ENCODE measurements at regions not wholly inside any gene's neighbourhood (a gene's known extent, or its start where the extent isn't known, plus 50 kb on each side); places are given as distances from the start of the nearest gene placed in this dataset.
"Not testable (repeated sequence)": the region's sequence is repeated elsewhere in the genome, so short reads cannot be mapped to it uniquely, and the experiment has no call there.

DNA sequence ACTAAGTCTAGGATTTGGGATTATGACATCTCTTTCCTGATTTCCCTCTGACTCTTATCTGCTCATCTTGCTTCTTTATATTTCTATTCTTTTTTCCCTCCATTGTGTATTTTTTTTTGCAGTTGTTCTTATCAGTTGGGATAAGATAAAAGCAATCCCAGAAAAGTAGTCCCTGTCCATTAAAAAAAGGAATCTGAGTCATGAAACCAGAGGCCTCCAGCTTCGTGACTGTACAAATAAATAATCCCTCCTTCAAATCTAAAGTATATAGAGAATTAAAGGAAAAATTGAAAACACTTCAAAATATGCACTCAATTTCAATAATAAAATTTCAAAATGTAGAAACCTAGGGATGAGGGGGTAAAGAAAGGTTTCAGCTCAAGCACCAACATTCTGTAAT lies 317.8 kb upstream of the NT5E start:
- Histone ChIP-seq H3K9me3 (ENCODE audit: control extremely low read depth in 1 of 5, control insufficient read depth in 4 of 5, insufficient read depth in 2 of 5, low read depth in 1 of 5, low read length in 4 of 5) (no peaks in the 10 kb centered on the region), H3K36me3 (ENCODE audit: control insufficient read depth in 4 of 4, insufficient read depth in 4 of 4, low read length in 3 of 4) (no peaks in the 10 kb centered on the region), H3K4me1 (ENCODE audit: control extremely low read depth in 1 of 4, control insufficient read depth in 4 of 4, insufficient read depth in 4 of 4, low read length in 3 of 4) (no peaks in the 10 kb centered on the region), H3K27me3 (replicated peaks in 2 of 5; ENCODE audit: control insufficient read depth in 4 of 5, insufficient read depth in 5 of 5, low read length in 4 of 5) (peaks cover 0 to 2% (median 0%) of the 10 kb centered on the region in 5 experiments), H3K27ac (ENCODE audit: insufficient read depth in 1 of 2, low read depth in 1 of 2, low read length in 2 of 2, poor library complexity in 1 of 2, severe bottlenecking in 2 of 2) (no peak overlapping the region), H3K4me3 (ENCODE audit: control insufficient read depth in 1 of 7, extremely low read depth in 1 of 7, insufficient read depth in 4 of 7, low read depth in 2 of 7, low read length in 6 of 7) (no peak overlapping the region)
- WGBS (ENCODE audit: insufficient coverage), result no CpG with 5 or more reads among the region's 1 CpG
- ChIA-PET CTCF (no interaction called here), POLR2A (no interaction called here)
- no peak for DNase-seq

- H3K4me3 ChIP-seq (ENCODE audit: control insufficient read depth in 1 of 7, extremely low read depth in 1 of 7, insufficient read depth in 4 of 7, low read depth in 2 of 7, low read length in 6 of 7), result no peak overlapping the region
- H3K4me1 ChIP-seq (ENCODE audit: control extremely low read depth in 1 of 4, control insufficient read depth in 4 of 4, insufficient read depth in 4 of 4, low read length in 3 of 4), result no peaks in the 10 kb centered on the region
- H3K27me3 ChIP-seq (replicated peaks in 2 of 5; ENCODE audit: control insufficient read depth in 4 of 5, insufficient read depth in 5 of 5, low read length in 4 of 5), result peaks cover 0 to 6% (median 2%) of the 10 kb centered on the region in 5 experiments
- WGBS (ENCODE audit: insufficient coverage), result 100% methylated on average over 2 of the region's 3 CpGs
- H3K36me3 ChIP-seq (ENCODE audit: control insufficient read depth in 4 of 4, insufficient read depth in 4 of 4, low read length in 3 of 4), result no peaks in the 10 kb centered on the region
- no peaks in the 10 kb centered on the region for H3K9me3 ChIP-seq (ENCODE audit: control extremely low read depth in 1 of 5, control insufficient read depth in 4 of 5, insufficient read depth in 2 of 5, low read depth in 1 of 5, low read length in 4 of 5)
- no peak overlapping the region for H3K27ac ChIP-seq (ENCODE audit: insufficient read depth in 1 of 2, low read depth in 1 of 2, low read length in 2 of 2, poor library complexity in 1 of 2, severe bottlenecking in 2 of 2)
- no peak for DNase-seq
- ChIA-PET CTCF (no interaction called here), POLR2A (no interaction called here)
These were observed 319.1 kb upstream of the NT5E start for GRCh38 chr6:85130743-85131142.

DNA sequence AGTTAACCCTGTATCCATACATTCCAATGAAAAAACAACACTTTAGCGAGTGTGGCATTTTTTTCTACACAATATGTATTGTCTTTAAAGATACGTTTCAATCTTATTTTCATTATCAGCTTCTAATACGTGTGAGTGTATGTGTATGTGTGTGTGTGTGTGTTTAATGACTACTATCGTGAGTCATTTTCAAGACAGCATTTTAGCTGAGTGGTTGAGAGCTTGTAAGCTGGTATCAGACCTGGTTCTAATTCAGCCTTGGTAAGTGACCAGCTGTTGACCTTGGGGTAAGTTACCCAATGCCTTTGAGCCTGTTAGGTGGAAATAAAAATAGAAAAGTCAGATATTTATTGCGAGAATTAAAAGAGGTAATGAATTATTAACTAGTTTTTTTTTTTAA lies 320.0 kb upstream of the NT5E start:
- no peak overlapping the region for H3K4me3 ChIP-seq (ENCODE audit: control insufficient read depth in 1 of 7, extremely low read depth in 1 of 7, insufficient read depth in 4 of 7, low read depth in 2 of 7, low read length in 6 of 7)
- ChIA-PET POLR2A (no interaction called here), CTCF (no interaction called here)
- H3K9me3 ChIP-seq (ENCODE audit: control extremely low read depth in 1 of 5, control insufficient read depth in 4 of 5, insufficient read depth in 2 of 5, low read depth in 1 of 5, low read length in 4 of 5), result no peaks in the 10 kb centered on the region
- H3K27me3 ChIP-seq (replicated peaks in 2 of 5; ENCODE audit: control insufficient read depth in 4 of 5, insufficient read depth in 5 of 5, low read length in 4 of 5), result peaks cover 0 to 6% (median 2%) of the 10 kb centered on the region in 5 experiments
- H3K27ac ChIP-seq (ENCODE audit: insufficient read depth in 1 of 2, low read depth in 1 of 2, low read length in 2 of 2, poor library complexity in 1 of 2, severe bottlenecking in 2 of 2), result no peak overlapping the region
- WGBS (ENCODE audit: insufficient coverage), result 100% methylated on average over 1 of the region's 5 CpGs
- H3K4me1 ChIP-seq (ENCODE audit: control extremely low read depth in 1 of 4, control insufficient read depth in 4 of 4, insufficient read depth in 4 of 4, low read length in 3 of 4), result no peaks in the 10 kb centered on the region
- no peaks in the 10 kb centered on the region for H3K36me3 ChIP-seq (ENCODE audit: control insufficient read depth in 4 of 4, insufficient read depth in 4 of 4, low read length in 3 of 4)
- DNase-seq, result no peak

- CTCF ChIA-PET, result no interaction called here
- POLR2A ChIA-PET, result no interaction called here
- Histone ChIP-seq H3K4me1 (ENCODE audit: control extremely low read depth in 1 of 4, control insufficient read depth in 4 of 4, insufficient read depth in 4 of 4, low read length in 3 of 4) (no peaks in the 10 kb centered on the region), H3K9me3 (ENCODE audit: control extremely low read depth in 1 of 5, control insufficient read depth in 4 of 5, insufficient read depth in 2 of 5, low read depth in 1 of 5, low read length in 4 of 5) (no peaks in the 10 kb centered on the region), H3K36me3 (ENCODE audit: control insufficient read depth in 4 of 4, insufficient read depth in 4 of 4, low read length in 3 of 4) (no peaks in the 10 kb centered on the region), H3K4me3 (ENCODE audit: control insufficient read depth in 1 of 7, extremely low read depth in 1 of 7, insufficient read depth in 4 of 7, low read depth in 2 of 7, low read length in 6 of 7) (no peak overlapping the region), H3K27ac (ENCODE audit: insufficient read depth in 1 of 2, low read depth in 1 of 2, low read length in 2 of 2, poor library complexity in 1 of 2, severe bottlenecking in 2 of 2) (no peak overlapping the region), H3K27me3 (replicated peaks in 2 of 5; ENCODE audit: control insufficient read depth in 4 of 5, insufficient read depth in 5 of 5, low read length in 4 of 5) (peaks cover 0 to 6% (median 2%) of the 10 kb centered on the region in 5 experiments)
- 83% methylated on average over 4 of the region's 4 CpGs for WGBS (ENCODE audit: insufficient coverage)
- no peak for DNase-seq
These were observed 321.1 kb upstream of the NT5E start for GRCh38 chr6:85128781-85129180.

GRCh38 chr6:85128256-85128655 lies 321.6 kb upstream of the NT5E start:
- H3K9me3 ChIP-seq (ENCODE audit: control extremely low read depth in 1 of 5, control insufficient read depth in 4 of 5, insufficient read depth in 2 of 5, low read depth in 1 of 5, low read length in 4 of 5); H3K27ac ChIP-seq (ENCODE audit: insufficient read depth in 1 of 2, low read depth in 1 of 2, low read length in 2 of 2, poor library complexity in 1 of 2, severe bottlenecking in 2 of 2); H3K27me3 ChIP-seq (replicated peaks in 2 of 5; ENCODE audit: control insufficient read depth in 4 of 5, insufficient read depth in 5 of 5, low read length in 4 of 5); DNase-seq; POLR2A ChIA-PET; H3K4me3 ChIP-seq (ENCODE audit: control insufficient read depth in 1 of 7, extremely low read depth in 1 of 7, insufficient read depth in 4 of 7, low read depth in 2 of 7, low read length in 6 of 7); H3K4me1 ChIP-seq (ENCODE audit: control extremely low read depth in 1 of 4, control insufficient read depth in 4 of 4, insufficient read depth in 4 of 4, low read length in 3 of 4); H3K36me3 ChIP-seq (ENCODE audit: control insufficient read depth in 4 of 4, insufficient read depth in 4 of 4, low read length in 3 of 4): not testable (repeated sequence)
- 75% methylated on average over 1 of the region's 3 CpGs for WGBS (ENCODE audit: insufficient coverage)
- CTCF ChIA-PET, result interaction anchor here (1.5 kb wide), 1 partner anchor 9 kb away, joined by 4 read pairs; no protein-coding TSS in a partner anchor

DNA sequence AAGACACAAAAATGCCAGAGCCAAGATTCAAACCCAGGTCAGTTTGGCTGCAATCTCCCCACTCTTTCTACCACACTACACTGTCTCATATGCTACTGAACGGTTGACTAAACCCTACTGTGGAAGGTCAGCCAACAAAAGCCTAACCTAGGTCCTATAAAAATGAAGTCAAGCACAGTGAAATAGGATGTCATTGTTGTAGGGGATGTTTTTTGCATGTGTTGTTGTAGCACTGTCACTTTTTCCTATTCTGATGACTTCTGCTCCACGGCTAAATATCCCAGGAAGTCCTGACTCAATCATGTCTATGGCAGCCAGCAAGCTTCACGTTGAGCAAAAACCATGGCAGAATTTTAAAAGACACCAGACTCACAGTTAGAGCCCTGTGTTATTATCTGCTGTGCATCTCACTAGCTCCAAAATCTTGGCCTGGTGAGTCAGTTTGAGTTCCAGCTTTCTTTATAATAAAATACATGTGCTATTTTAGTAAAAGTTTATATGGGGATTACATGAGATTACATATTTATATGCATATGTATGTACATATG lies 322.1 kb upstream of the NT5E start:
- no peak for DNase-seq
- no peaks in the 10 kb centered on the region for H3K9me3 ChIP-seq (ENCODE audit: control extremely low read depth in 1 of 5, control insufficient read depth in 4 of 5, insufficient read depth in 2 of 5, low read depth in 1 of 5, low read length in 4 of 5)
- H3K4me1 ChIP-seq (ENCODE audit: control extremely low read depth in 1 of 4, control insufficient read depth in 4 of 4, insufficient read depth in 4 of 4, low read length in 3 of 4), result no peaks in the 10 kb centered on the region
- no peak overlapping the region for H3K27ac ChIP-seq (ENCODE audit: insufficient read depth in 1 of 2, low read depth in 1 of 2, low read length in 2 of 2, poor library complexity in 1 of 2, severe bottlenecking in 2 of 2)
- ChIA-PET CTCF (interaction anchor here (1.5 kb wide), 1 partner anchor 9 kb away, joined by 4 read pairs; no protein-coding TSS in a partner anchor), POLR2A (no interaction called here)
- H3K4me3 ChIP-seq (ENCODE audit: control insufficient read depth in 1 of 7, extremely low read depth in 1 of 7, insufficient read depth in 4 of 7, low read depth in 2 of 7, low read length in 6 of 7), result no peak overlapping the region
- H3K27me3 ChIP-seq (replicated peaks in 2 of 5; ENCODE audit: control insufficient read depth in 4 of 5, insufficient read depth in 5 of 5, low read length in 4 of 5), result peaks cover 0 to 6% (median 2%) of the 10 kb centered on the region in 5 experiments
- H3K36me3 ChIP-seq (ENCODE audit: control insufficient read depth in 4 of 4, insufficient read depth in 4 of 4, low read length in 3 of 4), result no peaks in the 10 kb centered on the region
- 95% methylated on average over 2 of the region's 3 CpGs for WGBS (ENCODE audit: insufficient coverage)

GRCh38 chr6:85127168-85127498 lies 322.8 kb upstream of the NT5E start:
- ChIA-PET CTCF (interaction anchor here (1.5 kb wide), 1 partner anchor 8 kb away, joined by 4 read pairs; no protein-coding TSS in a partner anchor), POLR2A (no interaction called here)
- WGBS (ENCODE audit: insufficient coverage), result 60% methylated on average over 3 of the region's 4 CpGs
- H3K36me3 ChIP-seq (ENCODE audit: control insufficient read depth in 4 of 4, insufficient read depth in 4 of 4, low read length in 3 of 4), result no peaks in the 10 kb centered on the region
- H3K4me1 ChIP-seq (ENCODE audit: control extremely low read depth in 1 of 4, control insufficient read depth in 4 of 4, insufficient read depth in 4 of 4, low read length in 3 of 4), result no peaks in the 10 kb centered on the region
- H3K9me3 ChIP-seq (ENCODE audit: control extremely low read depth in 1 of 5, control insufficient read depth in 4 of 5, insufficient read depth in 2 of 5, low read depth in 1 of 5, low read length in 4 of 5), result no peaks in the 10 kb centered on the region
- H3K4me3 ChIP-seq (ENCODE audit: control insufficient read depth in 1 of 7, extremely low read depth in 1 of 7, insufficient read depth in 4 of 7, low read depth in 2 of 7, low read length in 6 of 7), result no peak overlapping the region
- H3K27me3 ChIP-seq (replicated peaks in 2 of 5; ENCODE audit: control insufficient read depth in 4 of 5, insufficient read depth in 5 of 5, low read length in 4 of 5), result peaks cover 0 to 6% (median 2%) of the 10 kb centered on the region in 5 experiments
- no peak overlapping the region for H3K27ac ChIP-seq (ENCODE audit: insufficient read depth in 1 of 2, low read depth in 1 of 2, low read length in 2 of 2, poor library complexity in 1 of 2, severe bottlenecking in 2 of 2)
- DNase-seq, result no peak

Measured in common myeloid progenitor, CD34-positive (primary cell).